T1000 (cell line): ENCODE measurements at regions not wholly inside any gene's neighbourhood (a gene's known extent, or its start where the extent isn't known, plus 50 kb on each side); places are given as distances from the start of the nearest gene placed in this dataset.

Experiments
- DNase-seq: peaks from one replicate; lab custom pipeline; 2025; ENCODE audit warnings: mixed read lengths; lab: John Stamatoyannopoulos, UW

DNA sequence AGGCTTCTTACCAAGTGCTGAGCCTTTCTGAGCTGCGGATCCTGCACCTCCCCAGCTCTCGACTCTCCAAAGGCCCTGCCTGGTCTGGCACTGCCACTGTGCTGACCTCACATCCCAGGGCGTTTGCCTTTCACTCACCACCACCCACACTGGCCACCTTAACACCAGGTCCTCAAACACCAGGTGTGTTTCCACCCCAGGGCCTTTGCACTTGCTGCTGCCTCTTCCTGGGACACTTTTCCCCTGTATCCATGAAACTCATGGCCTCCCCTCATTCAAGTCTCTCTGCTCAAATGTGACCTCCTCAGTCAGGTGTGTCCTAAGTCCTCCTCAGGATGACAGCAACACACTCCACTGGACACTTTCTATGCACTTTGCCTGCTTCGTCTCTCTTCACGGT, 51.4 kb upstream of the ANO1 start:
- no peak for DNase-seq

DNA sequence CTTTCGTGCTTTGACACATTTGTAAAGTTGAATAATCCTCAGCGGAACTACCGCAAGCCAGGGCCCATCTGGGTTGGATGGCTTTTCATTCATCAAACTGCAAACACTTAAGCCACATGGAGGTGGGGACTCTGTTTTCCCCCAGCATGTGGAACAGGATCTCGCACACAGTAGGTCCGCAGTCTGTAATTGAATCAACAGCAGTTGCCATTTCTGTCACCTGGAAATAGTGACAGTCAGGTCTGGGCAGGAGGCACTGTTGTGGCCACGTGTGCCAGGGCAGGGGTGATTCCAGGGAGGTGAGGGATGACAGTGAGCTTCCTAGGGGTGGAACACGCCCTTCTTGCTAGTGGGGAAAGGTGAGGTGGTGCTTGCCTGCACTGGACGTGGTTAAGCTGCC, 50.7 kb upstream of the ANO1 start:
- no peak for DNase-seq

DNA sequence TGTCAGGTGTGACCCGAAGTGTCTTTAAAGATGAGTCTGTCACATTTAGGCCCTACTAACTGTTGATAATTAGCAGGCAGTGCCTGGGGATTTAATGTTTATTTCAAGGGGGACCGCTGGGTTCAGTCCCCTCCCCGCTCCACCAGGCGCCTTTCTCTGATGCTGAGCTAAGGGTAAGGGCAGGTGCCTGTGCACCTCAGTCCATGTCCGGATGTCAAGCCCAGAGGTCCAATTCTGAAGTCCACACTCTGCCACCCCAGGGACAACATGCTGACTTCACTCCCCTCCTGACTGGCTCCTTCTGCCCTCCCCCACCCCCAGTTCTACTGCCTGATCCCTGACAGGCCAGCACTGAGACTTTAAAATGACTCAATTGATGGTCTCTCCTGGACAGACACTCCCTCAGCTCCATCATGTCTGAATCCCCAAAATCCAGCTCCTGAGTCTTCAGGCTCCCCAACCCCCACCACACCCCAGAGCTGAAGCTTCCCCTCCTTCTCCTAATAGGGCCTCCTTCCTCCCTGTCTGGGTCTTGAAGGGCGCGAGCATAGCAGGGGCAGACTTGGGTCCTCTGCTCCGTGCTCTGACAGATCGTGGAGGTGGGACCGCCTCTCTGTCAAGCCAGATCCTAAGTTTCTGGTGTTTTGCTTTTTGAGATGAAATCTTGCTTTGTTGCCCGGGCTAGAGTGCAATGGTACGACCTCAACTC, 49.8 kb upstream of the ANO1 start:
- no peak for DNase-seq
